SU-DHL-6 (cell line): ENCODE measurements at regions not wholly inside any gene's neighbourhood (a gene's known extent, or its start where the extent isn't known, plus 50 kb on each side); places are given as distances from the start of the nearest gene placed in this dataset.

Experiments used
- H2AFZ ChIP-seq: fragments of 200-600 bp; sonication (generic); 2 replicates; pipeline ENCODE4 v1.6.1; 2014; ENCODE audit warnings: low read depth, mild to moderate bottlenecking, moderate library complexity, mixed read lengths, antibody characterized with exemption, low read length; ENCODE audit not compliant: severe bottlenecking
- H3F3A ChIP-seq: fragments of 200-600 bp; shearing (Covaris generic); 2 replicates; pipeline ENCODE4 v1.6.0; 2016; ENCODE audit warnings: antibody characterized with exemption, mild to moderate bottlenecking; ENCODE audit not compliant: insufficient read depth
- H3K27ac ChIP-seq: fragments of 200-600 bp; sonication (generic); 2 replicates; pipeline ENCODE4 v1.5.1; 2016; ENCODE audit warnings: low read depth, mild to moderate bottlenecking, low read length, moderate library complexity, mixed read lengths
- H3K27me3 ChIP-seq: fragments of 200-600 bp; sonication (generic), shearing (Covaris generic); 2 replicates; pipeline ENCODE4 v1.6.0; 2014; ENCODE audit warnings: mild to moderate bottlenecking, low read length
- H3K36me3 ChIP-seq: fragments of 200-600 bp; sonication (generic); 2 replicates; pipeline ENCODE4 v1.6.1; 2014; ENCODE audit warnings: mild to moderate bottlenecking, low read length, mixed read lengths
- H3K4me2 ChIP-seq: fragments of 300-600, 200-600 bp; shearing (Covaris generic), sonication (generic); 2 replicates; pipeline ENCODE4 v1.6.0; 2014; ENCODE audit warnings: low read length, low read depth, mild to moderate bottlenecking; ENCODE audit not compliant: poor library complexity, severe bottlenecking
- H3K4me3 ChIP-seq: fragments of 200-600 bp; sonication (generic); 2 replicates; pipeline ENCODE4 v1.5.1; 2014; ENCODE audit warnings: antibody characterized with exemption, low read length, mild to moderate bottlenecking, mixed read lengths; ENCODE audit not compliant: insufficient read depth, poor library complexity, severe bottlenecking
- H3K79me2 ChIP-seq: fragments of 200-600 bp; sonication (generic); 2 replicates; pipeline ENCODE4 v1.6.1; 2014; ENCODE audit warnings: mild to moderate bottlenecking, low read length, moderate library complexity; ENCODE audit not compliant: insufficient read depth
- H3K9ac ChIP-seq: fragments of 200-600 bp; sonication (generic); 2 replicates; pipeline ENCODE4 v1.7.0; 2014; ENCODE audit warnings: mild to moderate bottlenecking, low read length
- H3K9me2 ChIP-seq: fragments of 200-600 bp; sonication (generic); replicated peaks from 2 replicates; pipeline ENCODE4 v1.6.1; 2014; ENCODE audit warnings: low read length; ENCODE audit not compliant: insufficient read depth
- H3K9me3 ChIP-seq: fragments of 200-600 bp; sonication (generic); 2 replicates; pipeline ENCODE4 v1.6.1; 2014; ENCODE audit warnings: low read length, mixed read lengths; ENCODE audit not compliant: insufficient read depth
- H4K20me1 ChIP-seq: fragments of 200-600 bp; sonication (generic); 2 replicates; pipeline ENCODE4 v1.6.1; 2014; ENCODE audit warnings: low read depth, mild to moderate bottlenecking, antibody characterized with exemption, low read length, moderate library complexity, mixed read lengths
- EZH2phosphoT487 ChIP-seq: fragments of 200-600 bp; sonication (generic), shearing (Covaris generic); conservative IDR thresholded peaks from 2 replicates; pipeline ENCODE4 v1.6.1; 2018; ENCODE audit warnings: mild to moderate bottlenecking, antibody characterized with exemption, low read length, moderate library complexity, mixed read lengths
- TF ChIP-seq, protein P1 (sequence below): fragments of 200-600 bp; sonication (generic); IDR thresholded peaks from one replicate; pipeline ENCODE4 v1.5.1; 2017; ENCODE audit warnings: antibody characterized with exemption, mild to moderate bottlenecking, low read length, moderate library complexity; ENCODE audit not compliant: insufficient read depth, poor library complexity, severe bottlenecking

DNA sequence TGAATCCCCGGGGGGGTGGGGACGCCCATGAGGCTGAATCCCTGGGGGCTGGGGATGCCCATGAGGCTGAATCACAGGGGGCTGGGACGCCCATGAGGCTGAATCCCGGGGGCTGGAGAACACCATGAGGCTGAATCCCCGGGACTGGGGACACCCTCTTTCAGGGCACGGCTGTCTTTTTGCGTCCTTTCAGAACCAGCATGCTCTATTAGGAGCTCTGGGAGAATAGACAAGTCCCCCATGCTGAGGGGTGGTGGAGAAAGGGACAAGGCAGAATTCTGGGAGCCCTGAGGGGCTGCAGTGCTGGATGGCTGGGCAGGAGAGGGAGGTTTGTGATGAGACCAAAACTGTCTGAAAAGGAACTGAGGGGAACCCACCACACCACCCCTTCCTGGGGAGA, 257.3 kb upstream of the TCERG1L start:
- Histone ChIP-seq H3F3A (no peaks in the 10 kb centered on the region), H3K9ac (no peak overlapping the region)

DNA sequence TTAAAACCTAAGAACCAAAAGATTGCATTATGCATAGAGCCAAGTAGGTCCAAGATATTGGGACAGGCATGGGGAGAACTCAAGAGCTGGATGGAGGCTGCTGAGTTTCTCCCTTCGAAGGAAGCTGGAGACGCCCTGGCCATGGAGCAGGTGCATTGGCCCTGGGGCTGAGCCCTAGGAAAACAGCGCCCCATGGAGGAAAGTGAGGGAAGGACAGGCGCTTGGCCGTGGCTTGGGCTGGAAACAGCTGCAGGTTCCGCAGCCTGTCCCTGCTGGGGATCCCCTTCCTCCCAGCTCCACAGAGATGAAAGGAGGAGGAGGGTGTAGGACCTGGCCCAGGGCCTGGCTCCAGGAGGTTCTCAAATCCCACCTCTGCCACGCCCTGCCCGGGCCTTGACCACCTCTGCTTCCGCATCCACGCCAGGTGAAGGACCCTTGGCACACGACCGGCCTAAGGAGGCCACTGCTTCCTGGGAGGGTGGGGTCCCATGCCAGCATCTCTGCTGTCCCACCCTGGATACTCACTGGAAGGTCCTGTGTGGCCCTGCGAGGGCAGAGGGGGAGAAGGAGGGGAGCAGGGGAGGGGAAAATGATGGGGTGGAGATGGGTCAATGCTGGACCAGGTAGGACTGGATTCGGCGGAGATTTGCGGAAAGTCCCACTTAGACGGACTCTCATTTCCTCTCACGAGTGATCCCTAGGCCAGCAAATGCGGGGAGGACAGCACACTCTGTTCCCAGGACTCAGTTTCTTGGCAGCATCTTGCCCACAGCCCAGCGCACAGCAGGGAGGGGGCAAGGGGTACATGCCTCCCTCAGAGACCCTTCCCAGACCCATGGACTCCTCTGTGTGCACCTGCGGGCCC, 258.6 kb upstream of the TCERG1L start:
- H3K27ac ChIP-seq = no peak overlapping the region
- no peaks in the 10 kb centered on the region for H3F3A ChIP-seq
- H2AFZ ChIP-seq = no peak overlapping the region
- no peaks in the 10 kb centered on the region for H3K79me2 ChIP-seq
- no peaks in the 10 kb centered on the region for H3K36me3 ChIP-seq
- peaks cover 3% of the 10 kb centered on the region; the same call in 1 of the 2 replicates for H3K9me3 ChIP-seq
- H3K4me2 ChIP-seq = no peak overlapping the region
- no peak overlapping the region for H3K4me3 ChIP-seq
- no peaks in the 10 kb centered on the region for H3K27me3 ChIP-seq
- TF ChIP-seq EZH2phosphoT487 = no peak
- TF ChIP-seq, protein P1, sequence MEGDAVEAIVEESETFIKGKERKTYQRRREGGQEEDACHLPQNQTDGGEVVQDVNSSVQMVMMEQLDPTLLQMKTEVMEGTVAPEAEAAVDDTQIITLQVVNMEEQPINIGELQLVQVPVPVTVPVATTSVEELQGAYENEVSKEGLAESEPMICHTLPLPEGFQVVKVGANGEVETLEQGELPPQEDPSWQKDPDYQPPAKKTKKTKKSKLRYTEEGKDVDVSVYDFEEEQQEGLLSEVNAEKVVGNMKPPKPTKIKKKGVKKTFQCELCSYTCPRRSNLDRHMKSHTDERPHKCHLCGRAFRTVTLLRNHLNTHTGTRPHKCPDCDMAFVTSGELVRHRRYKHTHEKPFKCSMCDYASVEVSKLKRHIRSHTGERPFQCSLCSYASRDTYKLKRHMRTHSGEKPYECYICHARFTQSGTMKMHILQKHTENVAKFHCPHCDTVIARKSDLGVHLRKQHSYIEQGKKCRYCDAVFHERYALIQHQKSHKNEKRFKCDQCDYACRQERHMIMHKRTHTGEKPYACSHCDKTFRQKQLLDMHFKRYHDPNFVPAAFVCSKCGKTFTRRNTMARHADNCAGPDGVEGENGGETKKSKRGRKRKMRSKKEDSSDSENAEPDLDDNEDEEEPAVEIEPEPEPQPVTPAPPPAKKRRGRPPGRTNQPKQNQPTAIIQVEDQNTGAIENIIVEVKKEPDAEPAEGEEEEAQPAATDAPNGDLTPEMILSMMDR = no peak
- H3K9ac ChIP-seq = no peak overlapping the region
- no peaks in the 10 kb centered on the region for H3K9me2 ChIP-seq
- no peaks in the 10 kb centered on the region for H4K20me1 ChIP-seq

More for the DNA sequence above, 257.3 kb upstream of the TCERG1L start:
- Histone ChIP-seq H3K36me3 (no peaks in the 10 kb centered on the region), H3K27me3 (no peaks in the 10 kb centered on the region), H3K79me2 (no peaks in the 10 kb centered on the region), H3K27ac (no peak overlapping the region), H3K4me2 (no peak overlapping the region), H4K20me1 (no peaks in the 10 kb centered on the region), H3K9me3 (peaks cover 7% of the 10 kb centered on the region; the same call in 1 of the 2 replicates), H3K9me2 (no peaks in the 10 kb centered on the region), H3K4me3 (no peak overlapping the region), H2AFZ (no peak overlapping the region)
- no peak for TF ChIP-seq EZH2phosphoT487
- TF ChIP-seq, protein P1 = no peak

DNA sequence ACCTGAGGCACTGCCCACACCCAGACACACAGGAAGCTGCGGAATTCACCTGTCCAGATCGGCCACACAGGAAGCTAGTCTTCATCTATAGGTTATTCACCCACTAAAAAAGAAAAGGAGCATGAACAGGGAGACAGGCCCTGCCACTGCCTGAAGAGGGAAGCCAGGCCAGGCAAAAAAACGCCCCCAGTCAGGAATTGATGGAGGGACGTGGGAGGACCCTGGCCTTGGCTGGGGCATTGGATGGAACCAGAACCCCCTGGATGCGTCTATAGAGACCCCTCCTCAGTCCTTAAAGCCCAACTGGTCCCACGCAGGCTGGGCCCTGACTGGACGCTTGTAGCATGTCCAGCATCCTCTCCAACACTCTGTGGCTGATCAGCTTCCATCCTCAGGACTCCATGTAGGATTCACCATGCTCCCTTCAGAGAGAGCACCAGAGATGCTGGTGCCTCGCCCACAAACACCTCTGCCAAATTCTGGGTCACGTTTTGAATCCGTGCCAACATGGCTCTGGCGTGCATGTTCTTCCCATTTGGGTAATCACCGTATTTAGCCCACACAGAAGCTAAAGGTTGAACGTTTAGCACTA, 259.3 kb upstream of the TCERG1L start:
- H3K36me3 ChIP-seq = no peaks in the 10 kb centered on the region
- H3K9ac ChIP-seq = no peak overlapping the region
- no peaks in the 10 kb centered on the region for H4K20me1 ChIP-seq
- H3K79me2 ChIP-seq = no peaks in the 10 kb centered on the region
- no peaks in the 10 kb centered on the region for H3K9me3 ChIP-seq
- no peak overlapping the region for H3K4me2 ChIP-seq
- no peaks in the 10 kb centered on the region for H3K27me3 ChIP-seq
- H2AFZ ChIP-seq = no peak overlapping the region
- no peak for TF ChIP-seq EZH2phosphoT487
- TF ChIP-seq, protein P1 = no peak
- H3K9me2 ChIP-seq = no peaks in the 10 kb centered on the region
- no peaks in the 10 kb centered on the region for H3F3A ChIP-seq
- H3K4me3 ChIP-seq = no peak overlapping the region
- no peak overlapping the region for H3K27ac ChIP-seq
